Heart left ventricle (tissue), 13 donors: ENCODE measurements at regions not wholly inside any gene's neighbourhood (a gene's known extent, or its start where the extent isn't known, plus 50 kb on each side); places are given as distances from the start of the nearest gene placed in this dataset.

Experiments
- CTCF ChIP-seq, 12 donors: fragments of 200-600 bp; sonication (generic) in 4 of 12; IDR thresholded peaks; one replicate each; pipeline versions ENCODE4 v1.5.0 to v1.8.0; 2018 to 2022; ENCODE audit warnings: antibody characterized with exemption in 12 of 12, mild to moderate bottlenecking in 5 of 12
- POLR2A ChIP-seq, 2 donors: fragments of 450-650 bp; IDR thresholded peaks; one replicate each; pipeline ENCODE4 v1.6.1; 2017; ENCODE audit warnings: antibody characterized with exemption in 2 of 2, mild to moderate bottlenecking in 2 of 2, moderate library complexity in 2 of 2
- donor health status: ischemic (EF 13 %, LVEDD 7.1; RV severe dilation, severe dysfunction).
- donor health status: DM: no; HTN: yes; CAD: no.
- donor health status: DM: no; HTN: no; CAD: no.
- donor health status: ischemic (EF 25% LVEDD 6.9; RV normal size, moderate dysfunction).
- donor health status: ischemic (EF 25% LVEDD 5.7; RV mildly dilated, moderate dysfunction).
- donor health status: ischemic (EF 35%, LVEDD 5.7; RV mildly dilated, moderate dysfunction).
- donor health status: nonischemic (EF 11% LVEDD 7.7; RV severe dilation, severe dysfunction).
- donor health status: DM: yes; HTN: yes; CAD: no.
- donor health status: PGD.
- donor health status: ischemic (EF 29% LVEDD 5.4; RV normal size, mild dysfunction).
- donor health status: nonischemic (EF 23%, LVEDD 6.1; RV moderate dilation, normal function).

GRCh38 chr7:153930696-153931095 lies 121.5 kb upstream of the DPP6 start:
- no peak for TF ChIP-seq CTCF (IDR thresholded peaks at IDR 0.05)
- no peak for TF ChIP-seq POLR2A (IDR thresholded peaks at IDR 0.05)
